Neuronal stem cell (in vitro differentiated cells): ENCODE measurements at regions not wholly inside any gene's neighbourhood (a gene's known extent, or its start where the extent isn't known, plus 50 kb on each side); places are given as distances from the start of the nearest gene placed in this dataset.

Experiments
- DNase-seq: peaks from one replicate; pipeline ENCODE4 v3.0.0-alpha.2; 2013; ENCODE audit warnings: low spot score
- H2AFZ ChIP-seq: one replicate; pipeline ENCODE4 v1.6.1; 2013; ENCODE audit warnings: mild to moderate bottlenecking, low read length, inconsistent platforms
- H2AK5ac ChIP-seq: 2 replicates; pipeline ENCODE4 v1.6.1; 2013; ENCODE audit warnings: low read depth, mild to moderate bottlenecking, inconsistent platforms, low read length, moderate library complexity, mixed read lengths
- H2BK120ac ChIP-seq: 2 replicates; pipeline ENCODE4 v1.6.1; 2013; ENCODE audit warnings: low read depth, mild to moderate bottlenecking, inconsistent platforms, low read length, moderate library complexity, mixed read lengths
- H2BK12ac ChIP-seq: one replicate; pipeline ENCODE4 v1.6.1; 2013; ENCODE audit warnings: low read length, inconsistent platforms
- H2BK15ac ChIP-seq: 2 replicates; pipeline ENCODE4 v1.6.1; 2013; ENCODE audit warnings: mild to moderate bottlenecking, low read length, inconsistent platforms, mixed read lengths
- H2BK5ac ChIP-seq: one replicate; pipeline ENCODE4 v1.6.1; 2013; ENCODE audit warnings: inconsistent platforms, mild to moderate bottlenecking, low read length, moderate library complexity
- H3K14ac ChIP-seq: one replicate; pipeline ENCODE4 v1.6.1; 2013; ENCODE audit warnings: low read length, inconsistent platforms
- H3K18ac ChIP-seq: 2 replicates; pipeline ENCODE4 v1.6.1; 2013; ENCODE audit warnings: low read length, inconsistent platforms
- H3K23ac ChIP-seq: 2 replicates; pipeline ENCODE4 v1.6.1; 2013; ENCODE audit warnings: low read depth, mild to moderate bottlenecking, mixed read lengths, low read length, inconsistent platforms; ENCODE audit not compliant: poor library complexity
- H3K27ac ChIP-seq: replicated peaks from 3 replicates; pipeline ENCODE4 v1.5.1; 2013; ENCODE audit warnings: low read length, inconsistent platforms
- H3K27me3 ChIP-seq, 3 experiments: 2 replicates each; pipeline ENCODE4 v1.6.1; 2013; ENCODE audit warnings: low read length in 3 of 3, mild to moderate bottlenecking in 2 of 3, inconsistent platforms in 1 of 3, low read depth in 1 of 3, mixed read lengths in 1 of 3, moderate library complexity in 1 of 3; ENCODE audit not compliant: control insufficient read depth in 3 of 3, insufficient read depth in 3 of 3
- H3K36me3 ChIP-seq, 2 donors: replicated peaks in 1 of 2; 2 replicates each; pipeline ENCODE4 v1.6.1; 2013; ENCODE audit warnings: low read length in 2 of 2; ENCODE audit not compliant: control insufficient read depth in 2 of 2, insufficient read depth in 2 of 2
- H3K4ac ChIP-seq: 2 replicates; pipeline ENCODE4 v1.6.1; 2013; ENCODE audit warnings: inconsistent platforms, mild to moderate bottlenecking, low read length, moderate library complexity
- H3K4me1 ChIP-seq, 2 donors: 1 replicate in 1 of 2; 2 replicates in 1 of 2; pipeline ENCODE4 v1.6.1; 2013; ENCODE audit warnings: low read length in 2 of 2, low read depth in 1 of 2; ENCODE audit not compliant: control insufficient read depth in 2 of 2, insufficient read depth in 1 of 2
- H3K4me2 ChIP-seq: one replicate; pipeline ENCODE4 v1.6.1; 2013; ENCODE audit warnings: mild to moderate bottlenecking, low read length, inconsistent platforms; ENCODE audit not compliant: insufficient read depth, poor library complexity, severe bottlenecking
- H3K4me3 ChIP-seq, 2 donors: 2 replicates each; pipeline ENCODE4 v1.5.1; 2013; ENCODE audit warnings: low read length in 2 of 2, mild to moderate bottlenecking in 2 of 2, inconsistent platforms in 1 of 2, moderate library complexity in 1 of 2
- H3K79me1 ChIP-seq: one replicate; pipeline ENCODE4 v1.6.1; 2013; ENCODE audit warnings: low read depth, mild to moderate bottlenecking, inconsistent platforms, low read length, moderate library complexity
- H3K9ac ChIP-seq: one replicate; pipeline ENCODE4 v1.6.1; 2013; ENCODE audit warnings: mild to moderate bottlenecking, low read depth, low read length, inconsistent platforms; ENCODE audit not compliant: poor library complexity
- H3K9me3 ChIP-seq, 2 donors: replicated peaks in 1 of 2; 2 replicates each; pipeline versions ENCODE3 to v1.6.1; 2013; ENCODE audit warnings: low read length in 2 of 2, mild to moderate bottlenecking in 2 of 2, inconsistent platforms in 1 of 2, low read depth in 1 of 2, mixed read lengths in 1 of 2, moderate library complexity in 1 of 2; ENCODE audit not compliant: control insufficient read depth in 2 of 2, insufficient read depth in 1 of 2
- H4K8ac ChIP-seq: one replicate; pipeline ENCODE4 v1.6.1; 2013; ENCODE audit warnings: low read depth, mild to moderate bottlenecking, inconsistent platforms, low read length, moderate library complexity
- H4K91ac ChIP-seq: one replicate; pipeline ENCODE4 v1.6.1; 2013; ENCODE audit warnings: low read length, low read depth, mild to moderate bottlenecking, inconsistent platforms; ENCODE audit not compliant: poor library complexity
- WGBS, 2 donors: extraction: QIAGEN DNeasy Blood & Tissue Kit; methylation state at CpG; one replicate each; pipeline ENCODE4 v1.1.7; 2013; ENCODE audit warnings: missing lambda C conversion rate in 2 of 2, mixed read lengths in 1 of 2; ENCODE audit not compliant: insufficient read length in 2 of 2, insufficient replicate concordance in 1 of 2; ENCODE audit errors: extremely low coverage in 2 of 2; 5-methylcytosine and 5-hydroxymethylcytosine counted together

GRCh38 chr2:176418768-176419167, 149.5 kb downstream of the MTX2 start:
- no peak overlapping the region for H3K18ac ChIP-seq
- no peak overlapping the region for H3K4ac ChIP-seq
- H3K4me2 ChIP-seq = no peak overlapping the region
- no peak overlapping the region for H2AK5ac ChIP-seq
- H3K4me3 ChIP-seq = no peak overlapping the region
- H2BK120ac ChIP-seq = no peak overlapping the region
- H4K91ac ChIP-seq = no peak overlapping the region
- no peak overlapping the region for H2BK12ac ChIP-seq
- H3K23ac ChIP-seq = no peak overlapping the region
- H2AFZ ChIP-seq = no peak overlapping the region
- no peak overlapping the region for H3K14ac ChIP-seq
- H3K9me3 ChIP-seq = no peaks in the 10 kb centered on the region
- H3K4me1 ChIP-seq = peaks cover 0 to 6% of the 10 kb centered on the region in 2 donors
- no CpG with 5 or more reads among the region's 6 CpGs for WGBS, 2 donors
- H4K8ac ChIP-seq = no peak overlapping the region
- DNase-seq = no peak
- no peaks in the 10 kb centered on the region for H3K27me3 ChIP-seq
- H2BK5ac ChIP-seq = no peak overlapping the region
- H3K27ac ChIP-seq = no peak overlapping the region
- no peaks in the 10 kb centered on the region for H3K36me3 ChIP-seq
- H2BK15ac ChIP-seq = no peak overlapping the region
- no peaks in the 10 kb centered on the region for H3K79me1 ChIP-seq
- no peak overlapping the region for H3K9ac ChIP-seq

- Histone ChIP-seq H3K36me3 (no peaks in the 10 kb centered on the region), H2BK15ac (no peak overlapping the region), H3K4ac (no peak overlapping the region), H4K91ac (no peak overlapping the region), H2BK12ac (no peak overlapping the region), H2BK120ac (no peak overlapping the region), H3K79me1 (no peaks in the 10 kb centered on the region), H3K9ac (no peak overlapping the region), H3K4me2 (no peak overlapping the region), H4K8ac (no peak overlapping the region), H2AK5ac (no peak overlapping the region), H3K18ac (no peak overlapping the region), H3K23ac (no peak overlapping the region), H3K14ac (no peak overlapping the region), H3K4me3 (no peak overlapping the region), H2BK5ac (no peak overlapping the region), H3K27ac (no peak overlapping the region), H3K4me1 (peaks cover 0 to 6% of the 10 kb centered on the region in 2 donors), H2AFZ (peak overlapping the region; percentile 30), H3K27me3 (no peaks in the 10 kb centered on the region), H3K9me3 (no peaks in the 10 kb centered on the region)
- DNase-seq = no peak
- WGBS, 2 donors = no CpG with 5 or more reads among the region's 4 CpGs
Measured at GRCh38 chr2:176419591-176420071, 150.4 kb downstream of the MTX2 start.

- H2BK15ac ChIP-seq = no peak overlapping the region
- H2AK5ac ChIP-seq = no peak overlapping the region
- no peaks in the 10 kb centered on the region for H3K4me1 ChIP-seq
- no peak overlapping the region for H2BK12ac ChIP-seq
- no peak overlapping the region for H3K27ac ChIP-seq
- no peak overlapping the region for H3K18ac ChIP-seq
- no peak overlapping the region for H2BK120ac ChIP-seq
- no peaks in the 10 kb centered on the region for H3K36me3 ChIP-seq
- no peaks in the 10 kb centered on the region for H3K9me3 ChIP-seq
- no peak overlapping the region for H3K9ac ChIP-seq
- no peak overlapping the region for H2AFZ ChIP-seq
- WGBS, 2 donors = no CpG with 5 or more reads among the region's 5 CpGs
- no peak overlapping the region for H3K4me2 ChIP-seq
- no peak for DNase-seq
- no peaks in the 10 kb centered on the region for H3K79me1 ChIP-seq
- H4K91ac ChIP-seq = no peak overlapping the region
- H3K27me3 ChIP-seq = no peaks in the 10 kb centered on the region
- H4K8ac ChIP-seq = no peak overlapping the region
- H3K4ac ChIP-seq = no peak overlapping the region
- H3K23ac ChIP-seq = no peak overlapping the region
- H2BK5ac ChIP-seq = no peak overlapping the region
- no peak overlapping the region for H3K4me3 ChIP-seq
- no peak overlapping the region for H3K14ac ChIP-seq
Measured at GRCh38 chr2:176421297-176422050, 152.2 kb downstream of the MTX2 start.

GRCh38 chr2:176423819-176424218, 154.6 kb downstream of the MTX2 start:
- H3K4me3 ChIP-seq = no peak overlapping the region
- no peaks in the 10 kb centered on the region for H3K4me1 ChIP-seq
- no peak for DNase-seq
- H4K8ac ChIP-seq = no peak overlapping the region
- no peak overlapping the region for H2AFZ ChIP-seq
- no CpG with 5 or more reads among the region's 2 CpGs for WGBS, 2 donors
- H2AK5ac ChIP-seq = no peak overlapping the region
- no peak overlapping the region for H4K91ac ChIP-seq
- no peak overlapping the region for H3K14ac ChIP-seq
- no peaks in the 10 kb centered on the region for H3K9me3 ChIP-seq
- H3K27ac ChIP-seq = no peak overlapping the region
- H3K4ac ChIP-seq = no peak overlapping the region
- no peaks in the 10 kb centered on the region for H3K27me3 ChIP-seq
- H2BK5ac ChIP-seq = no peak overlapping the region
- no peak overlapping the region for H3K23ac ChIP-seq
- no peak overlapping the region for H2BK15ac ChIP-seq
- no peak overlapping the region for H3K9ac ChIP-seq
- H2BK120ac ChIP-seq = no peak overlapping the region
- no peaks in the 10 kb centered on the region for H3K36me3 ChIP-seq
- no peak overlapping the region for H3K4me2 ChIP-seq
- no peak overlapping the region for H2BK12ac ChIP-seq
- H3K79me1 ChIP-seq = no peaks in the 10 kb centered on the region
- H3K18ac ChIP-seq = no peak overlapping the region
